Fibroblast of skin of right quadriceps (primary cell): ENCODE measurements at regions not wholly inside any gene's neighbourhood (a gene's known extent, or its start where the extent isn't known, plus 50 kb on each side); places are given as distances from the start of the nearest gene placed in this dataset.
"Not testable (repeated sequence)": the region's sequence is repeated elsewhere in the genome, so short reads cannot be mapped to it uniquely, and the experiment has no call there.

Experiments
- DNase-seq: peaks from one replicate; pipeline ENCODE4 v3.0.0-alpha.2; 2013

- DNase-seq = no peak
Measured at GRCh38 chr4:3867403-3868100, 101.4 kb downstream of the ADRA2C start.

GRCh38 chr4:3868211-3869173, 102.3 kb downstream of the ADRA2C start:
- no peak for DNase-seq

GRCh38 chr4:3869174-3869572, 103.0 kb downstream of the ADRA2C start:
- DNase-seq = no peak

- DNase-seq = no peak
Measured at GRCh38 chr4:3869661-3870566, 103.7 kb downstream of the ADRA2C start.

- no peak for DNase-seq
Measured at GRCh38 chr4:3870567-3870962, 104.4 kb downstream of the ADRA2C start.

DNA sequence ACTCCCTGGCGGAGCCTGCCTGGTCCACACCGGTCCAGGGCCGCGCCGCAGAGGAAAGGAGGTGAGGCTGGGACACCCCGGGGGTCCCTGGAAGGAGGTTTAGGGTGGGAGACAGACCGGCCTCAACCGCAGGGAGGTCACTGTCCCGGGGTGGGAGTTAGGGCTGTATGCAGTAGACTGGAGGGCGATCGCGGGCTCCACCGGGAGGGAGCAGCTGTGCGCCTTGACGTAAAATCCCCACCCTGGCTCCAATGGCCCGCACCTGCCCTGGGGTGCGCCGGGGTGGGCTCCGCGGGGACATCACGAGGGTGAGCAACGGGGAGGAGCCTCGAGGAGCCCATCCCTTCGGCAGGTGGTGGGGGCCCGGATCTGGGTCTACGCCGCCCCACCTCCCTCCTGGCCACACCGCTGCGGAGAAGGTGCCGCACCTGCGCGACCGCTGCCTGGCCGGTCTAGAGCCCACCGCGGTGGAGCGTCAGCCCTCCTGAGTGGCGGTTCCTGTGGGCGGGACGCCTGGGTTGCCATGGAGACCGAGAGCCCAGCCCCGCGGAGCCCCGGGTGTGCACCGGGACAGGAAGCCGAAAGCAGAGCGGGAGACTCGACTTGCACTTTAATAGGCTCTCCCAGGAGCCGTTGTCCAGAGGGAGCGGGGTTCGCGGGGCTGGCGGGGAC, 105.1 kb downstream of the ADRA2C start:
- peak; percentile 9 for DNase-seq

DNA sequence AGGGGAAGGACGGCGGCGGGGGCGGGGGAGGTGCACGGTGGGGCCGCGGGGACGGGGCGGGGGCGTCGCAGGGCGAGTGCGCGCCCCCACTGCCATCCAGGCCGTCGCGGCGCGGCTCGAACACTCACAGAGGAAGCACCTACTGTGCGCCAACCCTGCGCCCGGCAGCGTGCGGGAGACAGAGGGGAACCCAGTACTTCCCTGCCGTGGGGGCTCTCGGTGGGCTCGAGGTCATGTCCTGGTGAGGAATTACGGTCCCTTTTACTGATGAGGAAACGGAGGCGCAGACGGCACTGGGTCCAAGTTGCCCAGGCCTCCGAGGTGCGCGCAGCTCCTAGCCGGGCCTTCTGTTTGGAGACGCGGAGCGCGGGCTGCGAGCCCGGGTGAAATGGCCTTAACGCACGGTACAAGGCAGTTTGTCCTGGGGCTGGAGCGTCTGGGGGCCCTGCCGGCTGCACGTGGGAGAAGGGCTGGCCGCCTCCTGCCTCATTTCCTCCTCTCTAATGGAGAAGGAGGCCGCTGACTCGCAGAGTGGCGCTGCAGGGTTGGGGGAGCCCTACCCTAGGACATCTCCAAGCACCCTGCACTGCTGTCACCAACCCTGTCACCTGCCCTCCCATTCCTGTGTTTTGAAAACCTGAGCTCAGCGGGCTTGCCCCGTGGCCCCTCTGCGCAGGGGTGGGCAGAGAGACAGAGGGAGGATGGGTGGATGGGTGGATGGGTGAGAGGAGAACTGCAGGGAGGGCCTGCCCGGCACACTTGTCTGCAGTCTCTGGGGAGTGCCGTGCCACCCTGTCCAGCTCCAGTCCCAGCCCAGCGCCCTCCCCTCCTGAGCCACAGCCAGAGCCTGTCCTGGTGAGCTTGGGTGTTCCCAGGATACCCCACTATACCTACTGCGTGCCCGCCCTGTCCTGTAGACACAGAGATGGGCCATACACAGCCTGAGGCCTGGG, 106.0 kb downstream of the ADRA2C start:
- DNase-seq = no peak

DNA sequence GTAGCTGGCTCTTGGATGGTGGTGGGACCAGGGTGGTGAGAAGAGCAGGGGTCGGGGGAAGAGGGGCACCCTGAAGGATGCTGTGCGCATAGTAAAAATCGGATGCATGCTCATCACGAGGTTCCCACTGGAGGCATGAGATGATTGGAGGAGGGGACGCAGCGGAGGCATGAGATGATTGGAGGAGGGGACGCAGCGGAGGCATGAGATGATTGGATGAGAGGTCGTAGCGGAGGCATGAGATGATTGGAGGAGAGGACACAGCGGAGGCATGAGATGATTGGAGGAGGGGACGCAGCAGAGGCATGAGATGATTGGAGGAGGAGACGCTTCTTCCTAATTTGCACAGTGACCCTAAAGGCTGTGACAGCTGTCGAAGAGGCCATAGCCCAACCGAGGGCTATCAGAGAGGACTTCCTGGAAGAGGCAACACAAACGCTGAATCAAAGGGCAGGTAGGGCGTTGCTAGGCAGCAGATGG, 106.7 kb downstream of the ADRA2C start:
- no peak for DNase-seq

DNA sequence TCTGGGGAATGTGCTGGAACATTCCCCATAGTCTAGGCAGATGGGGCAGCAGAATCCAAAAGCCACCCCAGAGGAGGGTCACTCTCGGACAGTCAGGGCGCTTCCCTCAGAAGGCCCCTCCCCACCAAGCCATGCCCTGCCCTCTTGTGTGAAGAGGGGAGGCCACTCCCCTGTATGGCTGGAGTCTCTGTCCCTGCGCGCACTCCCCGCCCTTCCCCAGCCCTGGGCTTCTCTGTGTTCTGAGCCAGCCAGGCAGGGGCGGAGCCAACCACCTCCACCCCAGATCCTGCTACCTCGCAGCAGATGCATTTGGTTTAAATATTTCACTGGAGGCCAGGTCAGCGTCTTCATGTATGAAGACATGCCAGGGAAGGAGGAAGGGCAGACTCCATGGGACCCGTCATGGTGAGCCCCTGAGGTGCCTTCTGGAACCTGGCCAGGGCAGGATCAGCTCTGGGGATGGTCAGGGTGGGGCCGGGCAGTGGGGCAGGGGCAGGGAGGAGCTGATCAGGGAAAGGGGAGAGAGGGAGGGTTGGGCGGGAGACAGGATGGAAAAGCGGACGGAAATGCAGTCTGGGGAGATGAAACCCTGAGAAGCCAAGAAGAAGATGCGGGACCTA, 107.3 kb downstream of the ADRA2C start:
- no peak for DNase-seq

DNA sequence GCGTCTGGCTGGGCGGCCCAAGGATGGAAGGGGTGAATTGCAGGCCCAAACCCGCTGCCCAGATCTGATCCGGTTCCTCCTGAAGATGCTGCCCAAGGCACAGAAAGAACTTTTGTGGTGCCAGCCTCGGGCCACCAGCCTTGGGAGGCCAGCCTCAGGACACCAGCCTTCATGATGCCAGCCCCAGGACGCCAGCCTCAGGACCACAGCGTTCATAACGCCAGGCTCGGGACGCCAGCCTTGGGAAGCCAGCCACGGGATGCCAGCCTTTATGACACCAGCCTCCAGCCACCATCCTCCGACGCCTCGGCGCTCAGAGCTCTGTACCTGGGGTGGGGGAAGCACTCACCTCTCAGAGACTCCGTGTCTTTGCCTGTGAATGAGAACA, 107.8 kb downstream of the ADRA2C start:
- no peak for DNase-seq

GRCh38 chr4:3874525-3875110, 108.4 kb downstream of the ADRA2C start:
- no peak for DNase-seq

- no peak for DNase-seq
Measured at GRCh38 chr4:3875466-3875865, 109.3 kb downstream of the ADRA2C start.

GRCh38 chr4:3876057-3876845, 110.1 kb downstream of the ADRA2C start:
- DNase-seq = not testable (repeated sequence)

GRCh38 chr4:3877236-3877635, 111.1 kb downstream of the ADRA2C start:
- DNase-seq = peak; percentile 10

DNA sequence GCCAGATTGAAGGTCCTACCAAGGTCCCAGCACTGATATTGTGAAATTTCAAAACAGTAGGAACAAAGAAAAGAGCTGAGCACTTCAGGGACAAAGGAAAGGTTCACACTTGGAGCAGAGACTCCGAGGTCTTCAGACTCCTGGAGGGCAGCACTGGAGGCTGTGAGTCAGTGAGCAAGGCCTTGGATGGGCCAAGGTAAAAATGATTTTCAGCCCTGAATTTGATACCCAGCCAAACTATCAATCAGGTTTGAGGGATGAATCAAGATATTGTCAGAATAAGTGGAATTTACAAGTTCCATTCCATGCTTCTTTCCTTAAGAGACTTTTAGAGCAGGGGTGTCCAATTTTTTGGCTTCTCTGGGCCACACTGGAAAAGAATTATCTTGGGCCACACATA, 111.7 kb downstream of the ADRA2C start:
- DNase-seq = no peak

DNA sequence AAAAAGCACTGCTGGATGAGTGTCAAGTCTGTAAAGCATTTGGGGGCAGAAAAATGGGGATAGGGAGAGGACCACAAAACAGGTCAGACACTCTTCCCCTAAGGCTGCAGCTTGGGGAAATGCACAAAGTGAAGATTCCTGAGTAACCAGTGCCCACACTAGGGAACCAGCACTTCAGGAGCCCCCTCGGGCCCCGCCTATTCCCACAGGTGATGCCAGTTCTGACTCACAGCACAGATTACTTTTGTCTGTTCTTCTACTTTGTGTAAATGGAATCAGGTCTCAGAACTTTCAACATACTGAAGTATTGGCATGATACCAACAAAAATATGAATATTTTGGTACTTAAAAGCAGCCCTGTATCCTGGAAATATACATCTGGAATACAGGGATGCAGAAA, 112.5 kb downstream of the ADRA2C start:
- peak; percentile 7 for DNase-seq

DNA sequence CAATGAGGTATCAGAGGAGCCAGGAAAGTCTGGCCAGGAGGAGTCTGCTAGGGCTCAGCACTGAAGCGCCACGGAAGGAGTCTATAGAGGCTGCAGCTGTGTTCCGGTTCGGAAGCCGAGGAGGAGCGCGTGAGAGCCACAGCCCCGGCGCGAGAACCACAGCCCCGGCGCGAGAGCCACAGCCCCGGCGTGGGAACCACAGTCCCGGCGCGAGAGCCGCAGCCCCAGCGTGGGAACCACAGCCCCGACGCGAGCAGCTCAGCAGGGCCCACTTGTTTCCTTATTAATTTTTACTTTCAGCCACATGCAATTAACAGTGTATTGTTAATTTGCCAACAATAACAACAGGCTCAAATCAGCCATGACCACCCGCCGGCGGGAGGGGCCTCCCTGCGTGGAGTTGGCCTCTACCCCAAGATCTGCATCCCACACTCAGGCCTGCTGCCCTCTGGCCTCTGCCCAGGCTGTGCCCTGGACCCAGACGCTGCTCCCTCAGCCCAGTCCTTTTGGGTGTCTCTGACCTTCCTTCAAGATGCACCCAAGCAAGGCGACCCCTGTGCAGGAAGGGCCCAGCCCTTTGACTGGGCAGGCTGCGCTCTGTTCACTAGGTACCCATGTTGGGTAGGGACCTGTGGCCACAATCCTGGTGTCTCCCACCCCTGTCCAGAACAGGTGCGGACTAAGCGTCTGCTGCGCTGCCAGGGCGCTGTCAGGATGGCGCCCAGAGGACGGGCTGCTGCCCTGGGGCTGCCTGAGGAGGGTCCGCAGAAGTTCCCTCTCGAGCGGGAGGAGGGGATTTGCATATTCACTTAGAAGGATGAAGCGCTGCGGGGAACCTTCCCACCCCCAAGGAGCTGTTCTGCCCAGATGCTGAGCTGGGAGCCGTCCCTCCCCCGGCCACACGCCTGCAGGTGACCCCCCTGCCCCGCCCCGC, 113.8 kb downstream of the ADRA2C start:
- no peak for DNase-seq

- peak; percentile 46 for DNase-seq
Measured at GRCh38 chr4:3880615-3881120, 114.5 kb downstream of the ADRA2C start.
